HUES6 (cell line): ENCODE measurements at regions not wholly inside any gene's neighbourhood (a gene's known extent, or its start where the extent isn't known, plus 50 kb on each side); places are given as distances from the start of the nearest gene placed in this dataset.
"Not testable (repeated sequence)": the region's sequence is repeated elsewhere in the genome, so short reads cannot be mapped to it uniquely, and the experiment has no call there.

ENCODE experiments used
- H3K27ac ChIP-seq: 2 replicates; pipeline ENCODE4 v1.7.0; 2013; ENCODE audit warnings: low read depth, mild to moderate bottlenecking, low read length, inconsistent platforms
- H3K27me3 ChIP-seq: 2 replicates; pipeline ENCODE4 v1.6.1; 2013; ENCODE audit warnings: low read length; ENCODE audit not compliant: control insufficient read depth, insufficient read depth
- H3K36me3 ChIP-seq: 2 replicates; pipeline ENCODE4 v1.6.1; 2013; ENCODE audit warnings: low read length; ENCODE audit not compliant: control insufficient read depth, insufficient read depth
- H3K4me1 ChIP-seq: 2 replicates; pipeline ENCODE4 v1.6.1; 2013; ENCODE audit warnings: low read length; ENCODE audit not compliant: control insufficient read depth, insufficient read depth
- H3K4me3 ChIP-seq: 2 replicates; pipeline ENCODE4 v1.5.1; 2013; ENCODE audit warnings: low read depth, low read length
- H3K9ac ChIP-seq: one replicate; pipeline ENCODE4 v1.6.1; 2013; ENCODE audit warnings: mild to moderate bottlenecking, low read length
- H3K9me3 ChIP-seq: 2 replicates; pipeline ENCODE4 v1.6.1; 2013; ENCODE audit warnings: low read depth, low read length; ENCODE audit not compliant: control insufficient read depth, insufficient read depth

- no peaks in the 10 kb centered on the region for H3K36me3 ChIP-seq
- no peak overlapping the region for H3K9ac ChIP-seq
- H3K4me1 ChIP-seq = no peaks in the 10 kb centered on the region
- no peak overlapping the region for H3K27ac ChIP-seq
- H3K9me3 ChIP-seq = no peaks in the 10 kb centered on the region
- no peak overlapping the region for H3K4me3 ChIP-seq
- no peaks in the 10 kb centered on the region for H3K27me3 ChIP-seq
Measured at GRCh38 chr1:189033169-189033568, 1444.5 kb downstream of the BRINP3 start.

DNA sequence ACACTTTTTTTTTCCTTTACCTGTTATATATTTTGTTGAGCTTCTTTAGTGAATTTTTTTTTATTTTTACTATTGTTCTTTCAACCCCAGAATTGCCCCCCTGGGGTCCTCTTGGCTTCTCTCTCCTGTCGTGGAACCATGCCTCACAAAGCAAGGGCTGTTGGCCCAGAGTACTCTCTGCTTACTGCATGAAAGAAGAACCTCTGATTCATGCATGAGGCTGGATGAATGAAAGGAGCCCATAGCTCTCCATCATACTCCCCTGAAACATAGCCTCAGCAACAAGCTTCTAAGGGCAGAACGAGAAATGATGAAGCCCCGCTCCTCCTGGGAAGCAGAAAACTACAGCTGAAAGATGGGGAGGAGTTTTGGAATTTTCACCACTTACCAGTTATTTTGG lies 1441.0 kb downstream of the BRINP3 start:
- Histone ChIP-seq H3K27ac (no peak overlapping the region), H3K9me3 (no peaks in the 10 kb centered on the region), H3K27me3 (no peaks in the 10 kb centered on the region), H3K4me3 (no peak overlapping the region), H3K9ac (no peak overlapping the region), H3K4me1 (no peaks in the 10 kb centered on the region), H3K36me3 (no peaks in the 10 kb centered on the region)

DNA sequence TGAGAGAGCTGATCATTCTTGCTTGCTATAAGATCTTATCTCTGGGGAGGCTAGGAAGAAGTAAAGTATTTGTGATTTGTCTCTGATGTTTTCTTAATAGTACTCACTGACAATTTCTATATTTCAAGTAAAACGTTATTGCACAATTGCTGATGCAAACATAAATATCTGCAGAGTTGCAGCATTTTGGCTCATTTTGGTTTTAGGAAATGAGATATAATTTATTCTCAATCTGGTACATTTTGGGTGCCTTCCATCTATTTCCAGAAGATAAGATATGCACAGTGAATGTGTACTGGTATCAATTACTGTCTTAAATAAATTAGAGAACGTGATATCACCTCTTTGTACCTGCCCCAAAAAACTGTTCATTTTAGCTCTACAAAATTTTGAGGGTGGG lies 1431.5 kb downstream of the BRINP3 start:
- H3K36me3 ChIP-seq = no peaks in the 10 kb centered on the region
- no peak overlapping the region for H3K4me3 ChIP-seq
- no peaks in the 10 kb centered on the region for H3K9me3 ChIP-seq
- no peaks in the 10 kb centered on the region for H3K27me3 ChIP-seq
- H3K9ac ChIP-seq = no peak overlapping the region
- H3K27ac ChIP-seq = no peak overlapping the region
- no peaks in the 10 kb centered on the region for H3K4me1 ChIP-seq

DNA sequence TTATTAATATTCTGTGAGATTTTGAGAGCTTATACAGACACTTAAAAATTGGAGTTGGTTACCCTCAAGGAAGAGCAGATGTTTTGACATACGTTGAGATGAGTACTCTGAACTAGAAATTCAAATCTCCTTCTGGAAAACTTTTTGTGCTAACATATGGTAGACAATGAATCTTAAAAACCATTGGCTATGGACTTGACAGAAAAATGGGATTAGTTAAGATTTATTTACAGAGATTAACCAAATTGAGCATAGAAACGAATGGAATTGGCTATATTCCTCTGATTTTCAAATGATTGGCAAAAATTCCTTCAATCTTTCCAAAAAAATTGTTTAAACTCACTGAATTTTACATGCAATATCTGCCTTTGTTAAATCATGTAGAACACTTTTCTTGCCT lies 1392.9 kb downstream of the BRINP3 start:
- H3K27me3 ChIP-seq = no peaks in the 10 kb centered on the region

GRCh38 chr1:189103956-189104355 lies 1373.7 kb downstream of the BRINP3 start:
- H3K9me3 ChIP-seq = no peaks in the 10 kb centered on the region
- no peaks in the 10 kb centered on the region for H3K4me1 ChIP-seq
- no peaks in the 10 kb centered on the region for H3K27me3 ChIP-seq
- H3K9ac ChIP-seq = no peak overlapping the region
- no peaks in the 10 kb centered on the region for H3K36me3 ChIP-seq
- no peak overlapping the region for H3K27ac ChIP-seq
- no peak overlapping the region for H3K4me3 ChIP-seq

More for the DNA sequence above, 1392.9 kb downstream of the BRINP3 start:
- H3K36me3 ChIP-seq = no peaks in the 10 kb centered on the region
- H3K9ac ChIP-seq = no peak overlapping the region
- no peaks in the 10 kb centered on the region for H3K9me3 ChIP-seq
- H3K4me1 ChIP-seq = no peaks in the 10 kb centered on the region
- no peak overlapping the region for H3K4me3 ChIP-seq
- H3K27ac ChIP-seq = no peak overlapping the region

- H3K27ac ChIP-seq = no peak overlapping the region
- no peak overlapping the region for H3K9ac ChIP-seq
- H3K9me3 ChIP-seq = no peaks in the 10 kb centered on the region
- no peak overlapping the region for H3K4me3 ChIP-seq
- H3K27me3 ChIP-seq = no peaks in the 10 kb centered on the region
- H3K4me1 ChIP-seq = no peaks in the 10 kb centered on the region
- H3K36me3 ChIP-seq = no peaks in the 10 kb centered on the region
Measured at GRCh38 chr1:189117072-189117770, 1360.4 kb downstream of the BRINP3 start.

GRCh38 chr1:189121941-189122340 lies 1355.7 kb downstream of the BRINP3 start:
- no peaks in the 10 kb centered on the region for H3K36me3 ChIP-seq
- no peak overlapping the region for H3K27ac ChIP-seq
- no peaks in the 10 kb centered on the region for H3K27me3 ChIP-seq

GRCh38 chr1:189125694-189126093 lies 1352.0 kb downstream of the BRINP3 start:
- Histone ChIP-seq H3K9me3 (peaks cover 12% of the 10 kb centered on the region; the same call in 1 of the 2 replicates), H3K27ac (no peak overlapping the region), H3K4me1 (no peaks in the 10 kb centered on the region), H3K9ac (no peak overlapping the region), H3K4me3 (no peak overlapping the region), H3K27me3 (no peaks in the 10 kb centered on the region), H3K36me3 (no peaks in the 10 kb centered on the region)

More at GRCh38 chr1:189121941-189122340, 1355.7 kb downstream of the BRINP3 start:
- Histone ChIP-seq H3K9me3 (peaks cover 12% of the 10 kb centered on the region; the same call in 1 of the 2 replicates), H3K4me3 (no peak overlapping the region), H3K4me1 (no peaks in the 10 kb centered on the region), H3K9ac (no peak overlapping the region)

DNA sequence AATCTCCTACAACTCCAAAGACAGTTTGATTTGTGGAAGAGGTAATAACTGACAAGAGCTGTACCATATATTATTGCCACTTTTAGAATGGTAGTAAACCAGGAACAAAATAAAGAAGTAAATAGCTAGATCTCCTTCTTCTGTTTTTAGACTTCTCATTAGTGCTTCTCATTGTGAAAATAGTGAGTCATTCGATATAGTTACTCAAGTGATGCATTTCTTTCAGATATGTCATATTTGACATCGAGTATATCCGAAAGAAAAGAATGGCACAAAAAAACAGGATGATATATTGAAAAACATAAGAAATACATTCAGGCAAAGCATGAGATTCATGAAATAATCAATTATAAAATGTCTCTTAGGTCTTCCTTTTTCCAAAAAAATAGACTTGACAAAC lies 1346.1 kb downstream of the BRINP3 start:
- H3K36me3 ChIP-seq = no peaks in the 10 kb centered on the region
- no peak overlapping the region for H3K4me3 ChIP-seq
- no peaks in the 10 kb centered on the region for H3K4me1 ChIP-seq
- no peak overlapping the region for H3K27ac ChIP-seq
- H3K27me3 ChIP-seq = no peaks in the 10 kb centered on the region
- H3K9me3 ChIP-seq = no peaks in the 10 kb centered on the region
- H3K9ac ChIP-seq = no peak overlapping the region

DNA sequence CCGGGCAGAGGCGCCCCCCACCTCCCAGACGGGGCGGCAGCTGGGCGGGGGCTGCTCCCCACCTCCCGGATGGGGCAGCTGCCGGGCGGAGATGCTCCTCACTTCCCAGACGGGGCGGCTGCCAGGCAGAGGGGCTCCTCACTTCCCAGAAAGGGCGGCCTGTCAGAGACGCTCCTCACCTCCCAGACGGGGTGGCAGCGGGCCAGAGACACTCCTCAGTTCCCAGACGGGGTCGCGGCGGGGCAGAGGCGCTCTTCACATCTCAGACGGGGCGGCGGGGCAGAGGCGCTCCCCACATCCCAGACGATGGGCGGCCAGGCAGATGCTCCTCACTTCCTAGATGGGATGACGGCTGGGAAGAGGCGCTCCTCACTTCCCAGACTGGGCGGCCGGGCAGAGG lies 1337.9 kb downstream of the BRINP3 start:
- H3K27me3 ChIP-seq, H3K9ac ChIP-seq, H3K9me3 ChIP-seq, H3K36me3 ChIP-seq, H3K4me3 ChIP-seq, H3K4me1 ChIP-seq, H3K27ac ChIP-seq: not testable (repeated sequence)

- no peaks in the 10 kb centered on the region for H3K4me1 ChIP-seq
- peaks cover 4% of the 10 kb centered on the region; the same call in 1 of the 2 replicates for H3K9me3 ChIP-seq
- no peaks in the 10 kb centered on the region for H3K36me3 ChIP-seq
- no peaks in the 10 kb centered on the region for H3K27me3 ChIP-seq
- H3K9ac ChIP-seq = no peak overlapping the region
- no peak overlapping the region for H3K4me3 ChIP-seq
- no peak overlapping the region for H3K27ac ChIP-seq
Measured at GRCh38 chr1:189141056-189141455, 1336.6 kb downstream of the BRINP3 start.
